Large intestine (tissue), 3 donors: ENCODE measurements at regions not wholly inside any gene's neighbourhood (a gene's known extent, or its start where the extent isn't known, plus 50 kb on each side); places are given as distances from the start of the nearest gene placed in this dataset.
"Not testable (repeated sequence)": the region's sequence is repeated elsewhere in the genome, so short reads cannot be mapped to it uniquely, and the experiment has no call there.

ENCODE experiments used
- DNase-seq, 2 donors: peaks; one replicate each; pipeline versions ENCODE4 v3.0.0 to v3.0.0-alpha.2; 2013
- H3K27ac ChIP-seq: one replicate; pipeline ENCODE4 v1.5.1; 2013; ENCODE audit warnings: low read length
- H3K27me3 ChIP-seq: 2 replicates; pipeline ENCODE4 v1.6.1; 2013; ENCODE audit warnings: low read length; ENCODE audit not compliant: control insufficient read depth, insufficient read depth
- H3K36me3 ChIP-seq: 2 replicates; pipeline ENCODE4 v1.6.1; 2013; ENCODE audit warnings: low read length; ENCODE audit not compliant: control insufficient read depth, insufficient read depth
- H3K4me1 ChIP-seq: one replicate; pipeline ENCODE4 v1.6.1; 2013; ENCODE audit warnings: low read length; ENCODE audit not compliant: control insufficient read depth, insufficient read depth
- H3K4me3 ChIP-seq: one replicate; pipeline ENCODE4 v1.5.1; 2013; ENCODE audit warnings: low read length
- H3K9me3 ChIP-seq: one replicate; pipeline ENCODE4 v1.6.1; 2013; ENCODE audit warnings: mild to moderate bottlenecking, low read depth, low read length, moderate library complexity; ENCODE audit not compliant: control insufficient read depth
- WGBS: methylation state at CpG from one replicate; pipeline ENCODE4 v1.1.5; 2013; ENCODE audit warnings: low lambda C conversion rate; ENCODE audit not compliant: insufficient coverage; 5-methylcytosine and 5-hydroxymethylcytosine counted together

- no CpG with 5 or more reads among the region's 6 CpGs for WGBS
- not testable (repeated sequence) for H3K4me1 ChIP-seq, H3K9me3 ChIP-seq, H3K4me3 ChIP-seq, H3K27me3 ChIP-seq, H3K27ac ChIP-seq, DNase-seq, H3K36me3 ChIP-seq
Observed at GRCh38 chr9:63912451-63912850, 1372.6 kb downstream of the FOXD4L5 start.

GRCh38 chr9:63909076-63909475, 1375.9 kb downstream of the FOXD4L5 start:
- 40% methylated on average over 1 of the region's 3 CpGs for WGBS
- not testable (repeated sequence) for H3K36me3 ChIP-seq, DNase-seq, H3K9me3 ChIP-seq, H3K27ac ChIP-seq, H3K4me1 ChIP-seq, H3K4me3 ChIP-seq, H3K27me3 ChIP-seq

- H3K27ac ChIP-seq, H3K36me3 ChIP-seq, H3K4me3 ChIP-seq, DNase-seq, H3K4me1 ChIP-seq, H3K27me3 ChIP-seq, H3K9me3 ChIP-seq: not testable (repeated sequence)
- WGBS = no CpG with 5 or more reads among the region's 16 CpGs
Observed at GRCh38 chr9:63899637-63900190, 1385.3 kb downstream of the FOXD4L5 start.

- H3K4me1 ChIP-seq, H3K9me3 ChIP-seq, H3K4me3 ChIP-seq, H3K27me3 ChIP-seq, H3K27ac ChIP-seq, H3K36me3 ChIP-seq, DNase-seq: not testable (repeated sequence)
- WGBS = no CpG with 5 or more reads among the region's 5 CpGs
Observed at GRCh38 chr9:63881386-63881785, 1403.6 kb downstream of the FOXD4L5 start.

GRCh38 chr9:63876380-63876779, 1408.6 kb downstream of the FOXD4L5 start:
- not testable (repeated sequence) for H3K4me3 ChIP-seq, H3K4me1 ChIP-seq, H3K27ac ChIP-seq, H3K9me3 ChIP-seq, DNase-seq, H3K27me3 ChIP-seq, H3K36me3 ChIP-seq
- WGBS = no CpG with 5 or more reads among the region's 17 CpGs

- no peak for DNase-seq
- H3K4me3 ChIP-seq = no peak overlapping the region
- H3K36me3 ChIP-seq = no peaks in the 10 kb centered on the region
- H3K27ac ChIP-seq = no peak overlapping the region
- 64% methylated on average over 7 of the region's 52 CpGs for WGBS
- H3K27me3 ChIP-seq = no peaks in the 10 kb centered on the region
- no peaks in the 10 kb centered on the region for H3K4me1 ChIP-seq
- peaks cover 6% of the 10 kb centered on the region for H3K9me3 ChIP-seq
Observed at GRCh38 chr9:63859475-63860215, 1425.4 kb downstream of the FOXD4L5 start.

- H3K36me3 ChIP-seq, H3K27me3 ChIP-seq, H3K4me1 ChIP-seq, DNase-seq, H3K4me3 ChIP-seq, H3K9me3 ChIP-seq, H3K27ac ChIP-seq: not testable (repeated sequence)
- WGBS = no CpG with 5 or more reads among the region's 24 CpGs
Observed at GRCh38 chr9:63859090-63859474, 1425.9 kb downstream of the FOXD4L5 start.

- not testable (repeated sequence) for H3K27me3 ChIP-seq, H3K27ac ChIP-seq, H3K36me3 ChIP-seq, H3K4me1 ChIP-seq, DNase-seq, H3K4me3 ChIP-seq, H3K9me3 ChIP-seq
- WGBS = no CpG with 5 or more reads among the region's 15 CpGs
Observed at GRCh38 chr9:63853140-63853751, 1431.8 kb downstream of the FOXD4L5 start.

- not testable (repeated sequence) for H3K27ac ChIP-seq, DNase-seq, H3K36me3 ChIP-seq, H3K27me3 ChIP-seq, H3K4me1 ChIP-seq, H3K4me3 ChIP-seq, H3K9me3 ChIP-seq
- 42% methylated on average over 1 of the region's 1 CpG for WGBS
Observed at GRCh38 chr9:63824804-63825203, 1460.2 kb downstream of the FOXD4L5 start.

- not testable (repeated sequence) for H3K4me1 ChIP-seq, H3K27ac ChIP-seq, H3K9me3 ChIP-seq, H3K4me3 ChIP-seq, H3K27me3 ChIP-seq, H3K36me3 ChIP-seq
- WGBS = 52% methylated on average over 7 of the region's 8 CpGs
- DNase-seq = peak in 1 of 2 donors; percentile 34
Observed at GRCh38 chr9:63823375-63824201, 1461.4 kb downstream of the FOXD4L5 start.
